Naive B cell (primary cell): ENCODE measurements at regions not wholly inside any gene's neighbourhood (a gene's known extent, or its start where the extent isn't known, plus 50 kb on each side); places are given as distances from the start of the nearest gene placed in this dataset.

ENCODE experiments used
- ATAC-seq, 2 donors: fragments of 150-1000 bp; cut with Tn5 transposase; 2 replicates each; pipeline ENCODE4 v1.10.0; 2021; ENCODE audit warnings: low read depth in 2 of 2, mild to moderate bottlenecking in 2 of 2, moderate library complexity in 2 of 2
- DNase-seq: peaks from one replicate; pipeline ENCODE4 v3.0.0; 2022
- H3K27ac Mint-ChIP-seq, 6 donors: one replicate each; pipeline ENCODE4 v1.8.0; 2020 to 2022; ENCODE audit warnings: mild to moderate bottlenecking in 6 of 6, mixed read lengths in 6 of 6, moderate library complexity in 5 of 6, inconsistent platforms in 2 of 6
- H3K27me3 Mint-ChIP-seq, 3 donors: one replicate each; pipeline ENCODE4 v1.8.0; 2021 to 2022; ENCODE audit warnings: mixed read lengths in 3 of 3, mild to moderate bottlenecking in 1 of 3
- H3K36me3 Mint-ChIP-seq, 2 donors: one replicate each; pipeline ENCODE4 v1.8.0; 2020 to 2022; ENCODE audit warnings: mixed read lengths in 2 of 2, inconsistent platforms in 1 of 2, mild to moderate bottlenecking in 1 of 2
- H3K4me1 Mint-ChIP-seq, 3 donors: one replicate each; pipeline ENCODE4 v1.8.0; 2020 to 2022; ENCODE audit warnings: mixed read lengths in 3 of 3, inconsistent platforms in 1 of 3, mild to moderate bottlenecking in 1 of 3, moderate library complexity in 1 of 3
- H3K4me3 Mint-ChIP-seq, 8 donors: one replicate each; pipeline ENCODE4 v1.8.0; 2020 to 2022; ENCODE audit warnings: mild to moderate bottlenecking in 8 of 8, mixed read lengths in 8 of 8, moderate library complexity in 8 of 8, inconsistent platforms in 2 of 8
- H3K9me3 Mint-ChIP-seq, 7 donors: one replicate each; pipeline ENCODE4 v1.8.0; 2020 to 2022; ENCODE audit warnings: mixed read lengths in 7 of 7, mild to moderate bottlenecking in 5 of 7, inconsistent platforms in 2 of 7, moderate library complexity in 1 of 7

GRCh38 chr6:150704447-150705192, 104.9 kb downstream of the PLEKHG1 start:
- H3K27ac Mint-ChIP-seq: peak overlapping the region; percentile 85 to 99 (median 98)
- no peaks in the 10 kb centered on the region for H3K36me3 Mint-ChIP-seq
- peaks cover 49 to 88% (median 59%) of the 10 kb centered on the region in 3 donors for H3K4me1 Mint-ChIP-seq

GRCh38 chr6:150705392-150705791, 105.7 kb downstream of the PLEKHG1 start:
- peak overlapping the region in 1 of 8 donors; percentile 12 for H3K4me3 Mint-ChIP-seq
- no peaks in the 10 kb centered on the region for H3K36me3 Mint-ChIP-seq
- no peaks in the 10 kb centered on the region for H3K9me3 Mint-ChIP-seq
- H3K4me1 Mint-ChIP-seq: peaks cover 44 to 88% (median 58%) of the 10 kb centered on the region in 3 donors
- peak overlapping the region; percentile 20 to 99 (median 96) for H3K27ac Mint-ChIP-seq
- no peak for DNase-seq
- H3K27me3 Mint-ChIP-seq: no peaks in the 10 kb centered on the region
- ATAC-seq: no peak

More at GRCh38 chr6:150704447-150705192, 104.9 kb downstream of the PLEKHG1 start:
- Mint-ChIP-seq H3K9me3 (no peaks in the 10 kb centered on the region), H3K27me3 (no peaks in the 10 kb centered on the region), H3K4me3 (peak overlapping the region in 5 of 8 donors; percentile 12 to 62 (median 40))
- DNase-seq (no peak), ATAC-seq (no peak)

- H3K27me3 Mint-ChIP-seq: no peaks in the 10 kb centered on the region
- H3K27ac Mint-ChIP-seq: peak overlapping the region in 2 of 6 donors; percentile 12 to 18
- H3K9me3 Mint-ChIP-seq: no peaks in the 10 kb centered on the region
- peaks cover 46 to 77% (median 67%) of the 10 kb centered on the region in 3 donors for H3K4me1 Mint-ChIP-seq
- no peak for DNase-seq
- peaks cover 3 to 6% of the 10 kb centered on the region in 2 donors for H3K36me3 Mint-ChIP-seq
- H3K4me3 Mint-ChIP-seq: no peak overlapping the region
- no peak for ATAC-seq
Measured at GRCh38 chr6:150710236-150710635, 110.6 kb downstream of the PLEKHG1 start.

GRCh38 chr6:150711061-150711460, 111.4 kb downstream of the PLEKHG1 start:
- H3K4me3 Mint-ChIP-seq: no peak overlapping the region
- ATAC-seq (no peak), DNase-seq (no peak)
- H3K36me3 Mint-ChIP-seq: peaks cover 4 to 7% of the 10 kb centered on the region in 2 donors
- no peaks in the 10 kb centered on the region for H3K9me3 Mint-ChIP-seq
- no peaks in the 10 kb centered on the region for H3K27me3 Mint-ChIP-seq
- H3K4me1 Mint-ChIP-seq: peaks cover 40 to 70% (median 59%) of the 10 kb centered on the region in 3 donors
- peak overlapping the region in 3 of 6 donors; percentile 76 to 83 (median 82) for H3K27ac Mint-ChIP-seq

GRCh38 chr6:150711584-150712504, 112.2 kb downstream of the PLEKHG1 start:
- ATAC-seq (no peak), DNase-seq (no peak)
- Mint-ChIP-seq H3K36me3 (peaks cover 4 to 13% of the 10 kb centered on the region in 2 donors), H3K4me1 (peaks cover 44 to 72% (median 63%) of the 10 kb centered on the region in 3 donors), H3K9me3 (no peaks in the 10 kb centered on the region), H3K4me3 (peak overlapping the region in 1 of 8 donors; percentile 53), H3K27me3 (no peaks in the 10 kb centered on the region), H3K27ac (peak overlapping the region in 5 of 6 donors; percentile 48 to 84 (median 83))

- H3K4me1 Mint-ChIP-seq: peaks cover 39 to 71% (median 57%) of the 10 kb centered on the region in 3 donors
- H3K36me3 Mint-ChIP-seq: peaks cover 4 to 13% of the 10 kb centered on the region in 2 donors
Measured at GRCh38 chr6:150712505-150713252, 113.0 kb downstream of the PLEKHG1 start.

GRCh38 chr6:150713487-150713886, 113.8 kb downstream of the PLEKHG1 start:
- H3K36me3 Mint-ChIP-seq: peaks cover 4 to 13% of the 10 kb centered on the region in 2 donors
- DNase-seq (no peak), ATAC-seq (no peak)
- H3K4me3 Mint-ChIP-seq: no peak overlapping the region
- no peaks in the 10 kb centered on the region for H3K9me3 Mint-ChIP-seq
- H3K4me1 Mint-ChIP-seq: peaks cover 32 to 68% (median 49%) of the 10 kb centered on the region in 3 donors
- H3K27me3 Mint-ChIP-seq: no peaks in the 10 kb centered on the region
- peak overlapping the region in 1 of 6 donors; percentile 83 for H3K27ac Mint-ChIP-seq

More at GRCh38 chr6:150712505-150713252, 113.0 kb downstream of the PLEKHG1 start:
- ATAC-seq (no peak), DNase-seq (no peak)
- Mint-ChIP-seq H3K27me3 (no peaks in the 10 kb centered on the region), H3K9me3 (no peaks in the 10 kb centered on the region), H3K27ac (peak overlapping the region; percentile 23 to 84 (median 82)), H3K4me3 (no peak overlapping the region)

- ATAC-seq: no peak
- H3K27ac Mint-ChIP-seq: peak overlapping the region in 5 of 6 donors; percentile 20 to 83 (median 62)
- H3K36me3 Mint-ChIP-seq: peaks cover 4 to 13% of the 10 kb centered on the region in 2 donors
- no peak overlapping the region for H3K4me3 Mint-ChIP-seq
- DNase-seq: no peak
- no peaks in the 10 kb centered on the region for H3K9me3 Mint-ChIP-seq
- H3K27me3 Mint-ChIP-seq: no peaks in the 10 kb centered on the region
- H3K4me1 Mint-ChIP-seq: peaks cover 36 to 72% (median 54%) of the 10 kb centered on the region in 3 donors
Measured at GRCh38 chr6:150713931-150714330, 114.2 kb downstream of the PLEKHG1 start.

GRCh38 chr6:150715133-150715532, 115.4 kb downstream of the PLEKHG1 start:
- Mint-ChIP-seq H3K9me3 (no peaks in the 10 kb centered on the region), H3K27me3 (no peaks in the 10 kb centered on the region), H3K4me3 (no peak overlapping the region), H3K27ac (peak overlapping the region in 3 of 6 donors; percentile 67 to 90 (median 82)), H3K4me1 (peaks cover 43 to 75% (median 62%) of the 10 kb centered on the region in 3 donors), H3K36me3 (peaks cover 4 to 13% of the 10 kb centered on the region in 2 donors)
- ATAC-seq (no peak), DNase-seq (no peak)

- ATAC-seq (no peak), DNase-seq (no peak)
- no peaks in the 10 kb centered on the region for H3K9me3 Mint-ChIP-seq
- H3K4me1 Mint-ChIP-seq: peaks cover 41 to 71% (median 57%) of the 10 kb centered on the region in 3 donors
- peak overlapping the region in 4 of 6 donors; percentile 38 to 79 (median 76) for H3K27ac Mint-ChIP-seq
- H3K27me3 Mint-ChIP-seq: no peaks in the 10 kb centered on the region
- H3K36me3 Mint-ChIP-seq: peaks cover 4 to 7% of the 10 kb centered on the region in 2 donors
- H3K4me3 Mint-ChIP-seq: no peak overlapping the region
Measured at GRCh38 chr6:150717419-150717818, 117.7 kb downstream of the PLEKHG1 start.

GRCh38 chr6:150719099-150719766, 119.5 kb downstream of the PLEKHG1 start:
- Mint-ChIP-seq H3K9me3 (no peaks in the 10 kb centered on the region), H3K4me1 (peaks cover 48 to 71% (median 57%) of the 10 kb centered on the region in 3 donors), H3K4me3 (peak overlapping the region in 3 of 8 donors; percentile 13 to 63 (median 30)), H3K27ac (peak overlapping the region in 5 of 6 donors; percentile 31 to 93 (median 79)), H3K36me3 (peaks cover 4 to 7% of the 10 kb centered on the region in 2 donors), H3K27me3 (no peaks in the 10 kb centered on the region)
- DNase-seq (no peak), ATAC-seq (no peak)

- Mint-ChIP-seq H3K4me3 (no peak overlapping the region), H3K4me1 (peaks cover 49 to 76% (median 59%) of the 10 kb centered on the region in 3 donors), H3K27ac (peak overlapping the region in 3 of 6 donors; percentile 17 to 79 (median 41)), H3K9me3 (no peaks in the 10 kb centered on the region), H3K36me3 (peaks cover 4 to 7% of the 10 kb centered on the region in 2 donors), H3K27me3 (no peaks in the 10 kb centered on the region)
- DNase-seq: no peak
- ATAC-seq: no peak
Measured at GRCh38 chr6:150719831-150720230, 120.1 kb downstream of the PLEKHG1 start.
